ENCODE measurements at regions not wholly inside any gene's neighbourhood (a gene's known extent, or its start where the extent isn't known, plus 50 kb on each side); places are given as distances from the start of the nearest gene placed in this dataset.

DNA sequence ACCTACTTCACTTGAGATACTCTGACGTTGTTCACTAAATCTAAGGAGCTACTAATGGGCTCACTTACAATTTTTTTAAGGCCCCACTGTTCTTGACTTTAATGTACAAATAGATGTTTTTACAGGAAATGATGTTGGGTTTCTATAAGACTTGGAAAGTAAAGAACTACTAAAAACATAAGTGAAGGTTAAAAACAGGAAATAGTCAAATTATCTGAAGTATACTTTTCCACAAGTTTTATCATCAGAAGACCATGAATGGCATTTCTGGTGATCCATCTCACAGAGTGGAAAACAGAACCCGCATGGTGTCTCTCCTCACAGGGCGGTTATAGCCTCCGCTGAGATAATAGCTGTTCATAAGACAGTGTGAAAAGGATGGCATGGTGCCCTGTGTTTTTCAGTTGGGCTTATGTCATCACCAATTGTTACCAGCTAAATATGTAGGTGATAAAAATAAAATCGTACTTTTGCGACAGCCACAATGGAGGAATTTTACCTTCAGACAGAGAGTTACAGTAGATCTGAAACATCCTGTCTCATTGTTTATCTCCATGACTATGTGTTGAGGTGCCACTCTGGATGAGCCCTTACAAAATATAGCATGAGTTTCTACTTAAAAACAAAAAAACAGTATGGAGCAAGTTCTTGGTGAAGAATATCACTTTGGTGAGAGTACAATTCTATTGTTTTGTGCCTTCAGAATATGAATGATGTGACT is 462.4 kb downstream of the RAP2B start:
- Histone ChIP-seq H3K4me1 (ENCODE audit: control insufficient read depth in 1 of 2, insufficient read depth in 2 of 2, low read length in 2 of 2) (peaks cover 27 to 35% of the 10 kb centered on the region in 2 donors), H3K79me2 (ENCODE audit: insufficient read depth, low read length) (no peaks in the 10 kb centered on the region), H3K27me3 (ENCODE audit: control insufficient read depth in 2 of 2, insufficient read depth in 2 of 2, low read length in 2 of 2) (no peaks in the 10 kb centered on the region), H3K27ac (ENCODE audit: low read depth in 1 of 2, low read length in 2 of 2) (no peak overlapping the region), H3K4me3 (replicated peaks in 1 of 3; ENCODE audit: low read depth in 2 of 3, low read length in 3 of 3) (no peak overlapping the region), H3K4me2 (replicated peaks; ENCODE audit: extremely low read depth, low read length, poor library complexity, severe bottlenecking) (no peak overlapping the region), H3K9ac (ENCODE audit: insufficient read depth, low read length, poor library complexity, severe bottlenecking) (no peak overlapping the region), H2AFZ (ENCODE audit: insufficient read depth, low read depth, low read length, poor library complexity, severe bottlenecking) (no peak overlapping the region), H3K36me3 (replicated peaks in 1 of 2; ENCODE audit: control insufficient read depth in 1 of 2, insufficient read depth in 2 of 2, low read length in 2 of 2) (no peaks in the 10 kb centered on the region), H3K9me3 (replicated peaks in 1 of 2; ENCODE audit: control insufficient read depth in 1 of 2, insufficient read depth in 1 of 2, low read length in 2 of 2) (no peaks in the 10 kb centered on the region), H4K20me1 (ENCODE audit: insufficient read depth, low read length) (no peaks in the 10 kb centered on the region)
- no CpG with 5 or more reads among the region's 6 CpGs for WGBS (ENCODE audit: insufficient coverage)
- Mint-ChIP-seq H3K4me1 (peaks cover 33% of the 10 kb centered on the region), H3K27me3 (ENCODE audit: low read depth in 3 of 3) (peaks cover 0 to 2% (median 0%) of the 10 kb centered on the region in 3 donors), H3K9me3 (peaks cover 0 to 1% (median 0%) of the 10 kb centered on the region in 7 donors), H3K4me3 (no peak overlapping the region), H3K27ac (no peak overlapping the region), H3K36me3 (peaks cover 2 to 4% of the 10 kb centered on the region in 2 donors)
- TF ChIP-seq, protein P1, sequence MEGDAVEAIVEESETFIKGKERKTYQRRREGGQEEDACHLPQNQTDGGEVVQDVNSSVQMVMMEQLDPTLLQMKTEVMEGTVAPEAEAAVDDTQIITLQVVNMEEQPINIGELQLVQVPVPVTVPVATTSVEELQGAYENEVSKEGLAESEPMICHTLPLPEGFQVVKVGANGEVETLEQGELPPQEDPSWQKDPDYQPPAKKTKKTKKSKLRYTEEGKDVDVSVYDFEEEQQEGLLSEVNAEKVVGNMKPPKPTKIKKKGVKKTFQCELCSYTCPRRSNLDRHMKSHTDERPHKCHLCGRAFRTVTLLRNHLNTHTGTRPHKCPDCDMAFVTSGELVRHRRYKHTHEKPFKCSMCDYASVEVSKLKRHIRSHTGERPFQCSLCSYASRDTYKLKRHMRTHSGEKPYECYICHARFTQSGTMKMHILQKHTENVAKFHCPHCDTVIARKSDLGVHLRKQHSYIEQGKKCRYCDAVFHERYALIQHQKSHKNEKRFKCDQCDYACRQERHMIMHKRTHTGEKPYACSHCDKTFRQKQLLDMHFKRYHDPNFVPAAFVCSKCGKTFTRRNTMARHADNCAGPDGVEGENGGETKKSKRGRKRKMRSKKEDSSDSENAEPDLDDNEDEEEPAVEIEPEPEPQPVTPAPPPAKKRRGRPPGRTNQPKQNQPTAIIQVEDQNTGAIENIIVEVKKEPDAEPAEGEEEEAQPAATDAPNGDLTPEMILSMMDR (IDR thresholded peaks at IDR 0.05), result no peak
- DNase-seq, result no peak
- intact Hi-C loops (cut with micrococcal nuclease), result no loop called here

DNA sequence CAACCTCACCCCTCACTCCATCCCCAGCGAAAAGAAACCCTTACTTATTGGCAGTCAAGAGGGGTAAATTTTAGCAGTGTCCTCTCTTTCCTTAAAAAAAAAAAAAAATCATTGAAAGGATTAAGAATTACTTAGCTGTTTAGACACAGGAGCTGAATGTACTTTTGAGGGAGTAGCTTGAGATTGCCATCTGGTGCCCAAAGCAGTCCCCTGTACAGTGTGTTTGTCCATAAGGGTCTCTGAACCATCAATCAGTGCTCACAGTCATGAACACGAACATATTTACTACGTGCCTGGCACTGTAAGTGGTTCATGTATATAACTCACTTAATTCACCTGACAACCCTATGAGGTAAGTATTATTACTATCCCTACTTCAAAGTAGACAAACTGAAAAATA is 463.5 kb downstream of the RAP2B start:
- Histone ChIP-seq H4K20me1 (ENCODE audit: insufficient read depth, low read length) (no peaks in the 10 kb centered on the region), H3K9ac (ENCODE audit: insufficient read depth, low read length, poor library complexity, severe bottlenecking) (no peak overlapping the region), H3K36me3 (replicated peaks in 1 of 2; ENCODE audit: control insufficient read depth in 1 of 2, insufficient read depth in 2 of 2, low read length in 2 of 2) (no peaks in the 10 kb centered on the region), H3K27me3 (ENCODE audit: control insufficient read depth in 2 of 2, insufficient read depth in 2 of 2, low read length in 2 of 2) (no peaks in the 10 kb centered on the region), H3K9me3 (replicated peaks in 1 of 2; ENCODE audit: control insufficient read depth in 1 of 2, insufficient read depth in 1 of 2, low read length in 2 of 2) (no peaks in the 10 kb centered on the region), H3K4me3 (replicated peaks in 1 of 3; ENCODE audit: low read depth in 2 of 3, low read length in 3 of 3) (no peak overlapping the region), H2AFZ (ENCODE audit: insufficient read depth, low read depth, low read length, poor library complexity, severe bottlenecking) (no peak overlapping the region), H3K27ac (ENCODE audit: low read depth in 1 of 2, low read length in 2 of 2) (no peak overlapping the region), H3K79me2 (ENCODE audit: insufficient read depth, low read length) (no peaks in the 10 kb centered on the region), H3K4me2 (replicated peaks; ENCODE audit: extremely low read depth, low read length, poor library complexity, severe bottlenecking) (no peak overlapping the region), H3K4me1 (ENCODE audit: control insufficient read depth in 1 of 2, insufficient read depth in 2 of 2, low read length in 2 of 2) (peaks cover 27 to 35% of the 10 kb centered on the region in 2 donors)
- intact Hi-C loops (cut with micrococcal nuclease), result no loop called here
- H3K4me3 Mint-ChIP-seq, result no peak overlapping the region
- peaks cover 0 to 1% (median 0%) of the 10 kb centered on the region in 7 donors for H3K9me3 Mint-ChIP-seq
- H3K27me3 Mint-ChIP-seq (ENCODE audit: low read depth in 3 of 3), result peaks cover 0 to 4% (median 0%) of the 10 kb centered on the region in 3 donors
- H3K27ac Mint-ChIP-seq, result no peak overlapping the region
- TF ChIP-seq, protein P1 (IDR thresholded peaks at IDR 0.05), result no peak
- WGBS (ENCODE audit: insufficient coverage), result no CpG with 5 or more reads among the region's 3 CpGs
- DNase-seq, result no peak
- peaks cover 33% of the 10 kb centered on the region for H3K4me1 Mint-ChIP-seq
- peaks cover 2 to 4% of the 10 kb centered on the region in 2 donors for H3K36me3 Mint-ChIP-seq

All from CD14-positive monocyte (primary cell).